ENCODE measurements at regions not wholly inside any gene's neighbourhood (a gene's known extent, or its start where the extent isn't known, plus 50 kb on each side); places are given as distances from the start of the nearest gene placed in this dataset.

DNA sequence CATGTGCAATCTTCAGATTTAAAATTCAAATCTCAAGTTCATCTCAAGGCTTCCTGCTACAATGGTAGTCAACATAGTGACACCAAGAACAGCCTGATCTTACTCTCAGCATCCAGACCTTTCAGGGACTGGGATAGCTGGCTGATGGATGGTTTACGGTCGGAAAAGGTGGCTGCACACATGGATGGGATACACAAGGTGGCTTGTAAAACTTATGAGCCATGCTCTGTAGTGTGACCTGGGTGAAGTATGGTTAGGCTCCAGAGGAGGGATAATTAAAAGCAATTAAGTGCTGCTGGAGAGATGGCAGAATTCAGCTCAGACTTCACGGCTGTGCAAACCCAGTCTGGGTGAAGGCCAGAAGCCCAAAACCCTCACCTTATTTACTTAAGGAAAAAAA lies 379.5 kb downstream of the NFIB start:
- Histone ChIP-seq H3K4me2 (ENCODE audit: low read length) (no peak overlapping the region), H3K27ac (ENCODE audit: low read depth, low read length, poor library complexity, severe bottlenecking) (no peak overlapping the region), H3K79me2 (ENCODE audit: insufficient read depth, low read depth, low read length) (no peaks in the 10 kb centered on the region), H4K20me1 (ENCODE audit: insufficient read depth, low read length) (no peaks in the 10 kb centered on the region), H2AFZ (ENCODE audit: low read length) (no peak overlapping the region), H3K9me2 (ENCODE audit: insufficient read depth, low read length) (no peaks in the 10 kb centered on the region), H3K36me3 (ENCODE audit: insufficient read depth, low read length) (no peaks in the 10 kb centered on the region), H3K4me1 (ENCODE audit: insufficient read depth, low read length, poor library complexity, severe bottlenecking) (no peaks in the 10 kb centered on the region), H3K4me3 (ENCODE audit: low read depth, low read length, poor library complexity, severe bottlenecking) (no peak overlapping the region), H3K9me3 (ENCODE audit: low read length) (no peaks in the 10 kb centered on the region)
- no TSS peak for BruUV-seq (replicated peaks)
- POLR2A ChIA-PET = interaction anchor here (0.6 kb wide), 1 partner anchor 16 kb away, joined by 3 read pairs; no protein-coding TSS in a partner anchor
- intact Hi-C loops (cut with micrococcal nuclease; ENCODE audit: unreplicated experiment) = no loop called here
- no peak for TF ChIP-seq EZH2phosphoT487 (IDR thresholded peaks at IDR 0.05; ENCODE audit: borderline replicate concordance, low read depth, low read length)
- CTCF ChIA-PET (ENCODE audit: unreplicated experiment) = no interaction called here
- no peak for DNase-seq (ENCODE audit: low spot score)

- Histone ChIP-seq H3K9me3 (ENCODE audit: low read length) (no peaks in the 10 kb centered on the region), H3K9me2 (ENCODE audit: insufficient read depth, low read length) (no peaks in the 10 kb centered on the region), H3K36me3 (ENCODE audit: insufficient read depth, low read length) (no peaks in the 10 kb centered on the region), H2AFZ (ENCODE audit: low read length) (no peak overlapping the region), H3K4me1 (ENCODE audit: insufficient read depth, low read length, poor library complexity, severe bottlenecking) (no peaks in the 10 kb centered on the region), H3K79me2 (ENCODE audit: insufficient read depth, low read depth, low read length) (no peaks in the 10 kb centered on the region), H3K4me3 (ENCODE audit: low read depth, low read length, poor library complexity, severe bottlenecking) (no peak overlapping the region), H3K27ac (ENCODE audit: low read depth, low read length, poor library complexity, severe bottlenecking) (no peak overlapping the region), H4K20me1 (ENCODE audit: insufficient read depth, low read length) (no peaks in the 10 kb centered on the region), H3K4me2 (ENCODE audit: low read length) (no peak overlapping the region)
- DNase-seq (ENCODE audit: low spot score) = no peak
- intact Hi-C loops (cut with micrococcal nuclease; ENCODE audit: unreplicated experiment) = no loop called here
- BruUV-seq (replicated peaks) = no TSS peak
- CTCF ChIA-PET (ENCODE audit: unreplicated experiment) = no interaction called here
- POLR2A ChIA-PET = no interaction called here
- TF ChIP-seq, protein P1, sequence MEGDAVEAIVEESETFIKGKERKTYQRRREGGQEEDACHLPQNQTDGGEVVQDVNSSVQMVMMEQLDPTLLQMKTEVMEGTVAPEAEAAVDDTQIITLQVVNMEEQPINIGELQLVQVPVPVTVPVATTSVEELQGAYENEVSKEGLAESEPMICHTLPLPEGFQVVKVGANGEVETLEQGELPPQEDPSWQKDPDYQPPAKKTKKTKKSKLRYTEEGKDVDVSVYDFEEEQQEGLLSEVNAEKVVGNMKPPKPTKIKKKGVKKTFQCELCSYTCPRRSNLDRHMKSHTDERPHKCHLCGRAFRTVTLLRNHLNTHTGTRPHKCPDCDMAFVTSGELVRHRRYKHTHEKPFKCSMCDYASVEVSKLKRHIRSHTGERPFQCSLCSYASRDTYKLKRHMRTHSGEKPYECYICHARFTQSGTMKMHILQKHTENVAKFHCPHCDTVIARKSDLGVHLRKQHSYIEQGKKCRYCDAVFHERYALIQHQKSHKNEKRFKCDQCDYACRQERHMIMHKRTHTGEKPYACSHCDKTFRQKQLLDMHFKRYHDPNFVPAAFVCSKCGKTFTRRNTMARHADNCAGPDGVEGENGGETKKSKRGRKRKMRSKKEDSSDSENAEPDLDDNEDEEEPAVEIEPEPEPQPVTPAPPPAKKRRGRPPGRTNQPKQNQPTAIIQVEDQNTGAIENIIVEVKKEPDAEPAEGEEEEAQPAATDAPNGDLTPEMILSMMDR (conservative IDR thresholded peaks at IDR 0.05; ENCODE audit: low read length) = no peak
- no peak for TF ChIP-seq EZH2phosphoT487 (IDR thresholded peaks at IDR 0.05; ENCODE audit: borderline replicate concordance, low read depth, low read length)
Observed at GRCh38 chr9:13933268-13933656, 380.7 kb downstream of the NFIB start.

GRCh38 chr9:13932528-13933267 lies 381.2 kb downstream of the NFIB start:
- Histone ChIP-seq H3K4me2 (ENCODE audit: low read length) (no peak overlapping the region), H2AFZ (ENCODE audit: low read length) (no peak overlapping the region), H3K79me2 (ENCODE audit: insufficient read depth, low read depth, low read length) (no peaks in the 10 kb centered on the region), H3K36me3 (ENCODE audit: insufficient read depth, low read length) (no peaks in the 10 kb centered on the region), H3K4me3 (ENCODE audit: low read depth, low read length, poor library complexity, severe bottlenecking) (no peak overlapping the region), H3K9me2 (ENCODE audit: insufficient read depth, low read length) (no peaks in the 10 kb centered on the region), H3K9me3 (ENCODE audit: low read length) (no peaks in the 10 kb centered on the region), H4K20me1 (ENCODE audit: insufficient read depth, low read length) (no peaks in the 10 kb centered on the region), H3K4me1 (ENCODE audit: insufficient read depth, low read length, poor library complexity, severe bottlenecking) (no peaks in the 10 kb centered on the region), H3K27ac (ENCODE audit: low read depth, low read length, poor library complexity, severe bottlenecking) (no peak overlapping the region)
- CTCF ChIA-PET (ENCODE audit: unreplicated experiment) = no interaction called here
- BruUV-seq (replicated peaks) = no TSS peak
- intact Hi-C loops (cut with micrococcal nuclease; ENCODE audit: unreplicated experiment) = no loop called here
- POLR2A ChIA-PET = no interaction called here
- TF ChIP-seq EZH2phosphoT487 (IDR thresholded peaks at IDR 0.05; ENCODE audit: borderline replicate concordance, low read depth, low read length) = no peak
- TF ChIP-seq, protein P1 (conservative IDR thresholded peaks at IDR 0.05; ENCODE audit: low read length) = no peak
- DNase-seq (ENCODE audit: low spot score) = no peak

Data from OCI-LY7 (cell line).